ENCODE measurements at regions not wholly inside any gene's neighbourhood (a gene's known extent, or its start where the extent isn't known, plus 50 kb on each side); places are given as distances from the start of the nearest gene placed in this dataset.
"Not testable (repeated sequence)": the region's sequence is repeated elsewhere in the genome, so short reads cannot be mapped to it uniquely, and the experiment has no call there.

- no peak overlapping the region for H3K27ac ChIP-seq
- DNase-seq (ENCODE audit: low spot score): no peak
- no peak overlapping the region for H3K4me3 ChIP-seq
- TF ChIP-seq CTCF (IDR thresholded peaks at IDR 0.05): no peak
Observed at GRCh38 chr11:36738292-36738861, 140.3 kb upstream of the RAG2 start.

GRCh38 chr11:36736103-36736502 is 138.1 kb upstream of the RAG2 start:
- Histone ChIP-seq H3K27ac (no peak overlapping the region), H3K4me3 (no peak overlapping the region)
- no peak for DNase-seq (ENCODE audit: low spot score)
- no peak for TF ChIP-seq CTCF (IDR thresholded peaks at IDR 0.05)

- not testable (repeated sequence) for H3K27ac ChIP-seq; DNase-seq (ENCODE audit: low spot score); H3K4me3 ChIP-seq
Observed at GRCh38 chr11:36733721-36734120, 135.7 kb upstream of the RAG2 start.

GRCh38 chr11:36730761-36731160 is 132.7 kb upstream of the RAG2 start:
- TF ChIP-seq CTCF (IDR thresholded peaks at IDR 0.05): no peak
- H3K27ac ChIP-seq: no peak overlapping the region
- DNase-seq (ENCODE audit: low spot score): no peak
- no peak overlapping the region for H3K4me3 ChIP-seq

- no peak overlapping the region for H3K27ac ChIP-seq
- DNase-seq (ENCODE audit: low spot score): no peak
- TF ChIP-seq CTCF (IDR thresholded peaks at IDR 0.05): no peak
- no peak overlapping the region for H3K4me3 ChIP-seq
Observed at GRCh38 chr11:36729825-36730224, 131.8 kb upstream of the RAG2 start.

GRCh38 chr11:36726420-36726819 is 128.4 kb upstream of the RAG2 start:
- no peak for DNase-seq (ENCODE audit: low spot score)
- no peak for TF ChIP-seq CTCF (IDR thresholded peaks at IDR 0.05)
- Histone ChIP-seq H3K27ac (no peak overlapping the region), H3K4me3 (no peak overlapping the region)

- no peak for TF ChIP-seq CTCF (IDR thresholded peaks at IDR 0.05)
- no peak overlapping the region for H3K27ac ChIP-seq
- H3K4me3 ChIP-seq: no peak overlapping the region
- no peak for DNase-seq (ENCODE audit: low spot score)
Observed at GRCh38 chr11:36724742-36725385, 126.8 kb upstream of the RAG2 start.

Measured in coronary artery (tissue), 2 donors.